NT2/D1 (cell line): ENCODE measurements at regions not wholly inside any gene's neighbourhood (a gene's known extent, or its start where the extent isn't known, plus 50 kb on each side); places are given as distances from the start of the nearest gene placed in this dataset.
"Not testable (repeated sequence)": the region's sequence is repeated elsewhere in the genome, so short reads cannot be mapped to it uniquely, and the experiment has no call there.

Experiments used
- DNase-seq: peaks from one replicate; pipeline ENCODE4 v3.0.0-alpha.2; 2011; ENCODE audit warnings: low read depth, low spot score
- H3K27me3 ChIP-seq: 2 replicates; pipeline ENCODE4 v1.6.0; 2011; ENCODE audit warnings: mild to moderate bottlenecking; ENCODE audit not compliant: insufficient read length, insufficient read depth
- H3K36me3 ChIP-seq: 2 replicates; pipeline ENCODE4 v1.6.1; 2011; ENCODE audit warnings: mild to moderate bottlenecking, low read length, mixed read lengths; ENCODE audit not compliant: insufficient read depth, insufficient read length
- H3K4me1 ChIP-seq: 2 replicates; pipeline ENCODE4 v1.5.1; 2011; ENCODE audit not compliant: insufficient read depth, insufficient read length
- H3K4me3 ChIP-seq: 2 replicates; pipeline ENCODE4 v1.5.1; 2011; ENCODE audit warnings: low read depth; ENCODE audit not compliant: insufficient read length
- H3K9ac ChIP-seq: 2 replicates; pipeline ENCODE4 v1.6.0; 2011; ENCODE audit warnings: low read depth; ENCODE audit not compliant: insufficient read length
- H3K9me3 ChIP-seq: 2 replicates; pipeline ENCODE4 v1.5.1; 2011; ENCODE audit warnings: mild to moderate bottlenecking, low read length; ENCODE audit not compliant: insufficient read depth
- SUZ12 ChIP-seq: IDR thresholded peaks from 2 replicates; pipeline ENCODE4 v1.6.1; 2011; ENCODE audit not compliant: insufficient read length, insufficient read depth; ENCODE audit errors: extremely low read depth
- YY1 ChIP-seq: IDR thresholded peaks from 2 replicates; pipeline ENCODE4 v1.6.1; 2011; ENCODE audit not compliant: insufficient read length, insufficient read depth
- ZNF274 ChIP-seq: IDR thresholded peaks from 2 replicates; pipeline ENCODE4 v1.6.1; 2011; ENCODE audit warnings: mild to moderate bottlenecking, low read depth, low read length

- Histone ChIP-seq H3K27me3 (no peaks in the 10 kb centered on the region), H3K4me1 (peaks cover 5% of the 10 kb centered on the region), H3K9ac (no peak overlapping the region), H3K36me3 (no peaks in the 10 kb centered on the region), H3K4me3 (no peak overlapping the region), H3K9me3 (no peaks in the 10 kb centered on the region)
- no peak for DNase-seq
- TF ChIP-seq SUZ12 (no peak), YY1 (no peak), ZNF274 (no peak)
Measured at GRCh38 chr21:35601211-35601610, 459.1 kb downstream of the SETD4 start.

- no peak for TF ChIP-seq SUZ12
- TF ChIP-seq YY1: no peak
- TF ChIP-seq ZNF274: no peak
- no peak for DNase-seq
- H3K36me3 ChIP-seq: no peaks in the 10 kb centered on the region
- no peaks in the 10 kb centered on the region for H3K27me3 ChIP-seq
- no peak overlapping the region for H3K4me3 ChIP-seq
- H3K9ac ChIP-seq: no peak overlapping the region
- H3K4me1 ChIP-seq: peaks cover 3% of the 10 kb centered on the region
- no peaks in the 10 kb centered on the region for H3K9me3 ChIP-seq
Measured at GRCh38 chr21:35599164-35599563, 461.2 kb downstream of the SETD4 start.

- H3K36me3 ChIP-seq: no peaks in the 10 kb centered on the region
- no peaks in the 10 kb centered on the region for H3K9me3 ChIP-seq
- TF ChIP-seq ZNF274 (no peak), SUZ12 (no peak), YY1 (no peak)
- no peak overlapping the region for H3K4me3 ChIP-seq
- H3K9ac ChIP-seq: no peak overlapping the region
- no peaks in the 10 kb centered on the region for H3K4me1 ChIP-seq
- no peak for DNase-seq
- H3K27me3 ChIP-seq: no peaks in the 10 kb centered on the region
Measured at GRCh38 chr21:35597750-35598339, 462.5 kb downstream of the SETD4 start.

- Histone ChIP-seq H3K9me3 (no peaks in the 10 kb centered on the region), H3K27me3 (no peaks in the 10 kb centered on the region), H3K36me3 (no peaks in the 10 kb centered on the region), H3K4me3 (no peak overlapping the region), H3K9ac (no peak overlapping the region), H3K4me1 (no peaks in the 10 kb centered on the region)
- TF ChIP-seq SUZ12 (no peak), YY1 (no peak), ZNF274 (no peak)
- no peak for DNase-seq
Measured at GRCh38 chr21:35594905-35595304, 465.4 kb downstream of the SETD4 start.

GRCh38 chr21:35593000-35593502 is 467.3 kb downstream of the SETD4 start:
- Histone ChIP-seq H3K9me3 (no peaks in the 10 kb centered on the region), H3K27me3 (no peaks in the 10 kb centered on the region), H3K4me1 (no peaks in the 10 kb centered on the region), H3K9ac (no peak overlapping the region), H3K4me3 (no peak overlapping the region), H3K36me3 (no peaks in the 10 kb centered on the region)
- TF ChIP-seq YY1 (no peak), ZNF274 (no peak), SUZ12 (no peak)
- peak; percentile 42 for DNase-seq

- not testable (repeated sequence) for H3K4me3 ChIP-seq, DNase-seq, H3K36me3 ChIP-seq, H3K9ac ChIP-seq, H3K9me3 ChIP-seq, H3K4me1 ChIP-seq, H3K27me3 ChIP-seq
Measured at GRCh38 chr21:35590284-35590683, 470.0 kb downstream of the SETD4 start.

- H3K9me3 ChIP-seq: no peaks in the 10 kb centered on the region; the same call in 1 of the 2 replicates
- no peak for DNase-seq
- H3K4me3 ChIP-seq: no peak overlapping the region
- H3K36me3 ChIP-seq: no peaks in the 10 kb centered on the region
- no peak overlapping the region for H3K9ac ChIP-seq
- no peak for TF ChIP-seq ZNF274
- no peak for TF ChIP-seq YY1
- no peak for TF ChIP-seq SUZ12
- H3K27me3 ChIP-seq: no peaks in the 10 kb centered on the region
- H3K4me1 ChIP-seq: no peaks in the 10 kb centered on the region
Measured at GRCh38 chr21:35587841-35588380, 472.4 kb downstream of the SETD4 start.
